CD4-positive, alpha-beta T cell (primary cell): ENCODE measurements at regions not wholly inside any gene's neighbourhood (a gene's known extent, or its start where the extent isn't known, plus 50 kb on each side); places are given as distances from the start of the nearest gene placed in this dataset.

ENCODE experiments used
- ATAC-seq: fragments of 200-7000 bp; cut with Tn5 transposase; one replicate; pipeline ENCODE4 v1.10.0; 2022; ENCODE audit warnings: mild to moderate bottlenecking; ENCODE audit not compliant: poor library complexity
- CTCF ChIA-PET: fragments of 350-600 bp; sonication (Branson Sonifier 250); formaldehyde crosslinking; loops from one replicate; lab custom pipeline; 2021; ENCODE audit warnings: antibody characterized with exemption, inconsistent platforms; lab: Charles Lee
- POLR2A ChIA-PET: fragments of 350-600 bp; sonication (Branson Sonifier 250); formaldehyde crosslinking; loops from one replicate; lab custom pipeline; 2021; ENCODE audit warnings: antibody characterized with exemption, inconsistent platforms; lab: Charles Lee
- DNase-seq, 14 experiments: peaks; one replicate each; pipeline ENCODE4 v3.0.0-alpha.2; 2013 to 2020; ENCODE audit warnings: mixed read lengths in 2 of 14
- H3K27ac ChIP-seq, 2 donors: one replicate each; pipeline versions ENCODE4 v1.5.1 to v1.7.0; 2013; ENCODE audit warnings: low read length in 2 of 2, low read depth in 1 of 2, mild to moderate bottlenecking in 1 of 2
- H3K27me3 ChIP-seq, 2 experiments: 1 replicate in 1 of 2; 2 replicates in 1 of 2; pipeline versions ENCODE4 v1.6.1 to v1.7.0; 2013; ENCODE audit warnings: low read length in 2 of 2, control low read depth in 1 of 2, mild to moderate bottlenecking in 1 of 2, moderate library complexity in 1 of 2; ENCODE audit not compliant: insufficient read depth in 2 of 2, control insufficient read depth in 1 of 2
- H3K36me3 ChIP-seq: one replicate; pipeline ENCODE4 v1.6.1; 2013; ENCODE audit warnings: low read length, control low read depth; ENCODE audit not compliant: insufficient read depth
- H3K4me1 ChIP-seq: one replicate; pipeline ENCODE4 v1.6.1; 2013; ENCODE audit warnings: low read length, control low read depth; ENCODE audit not compliant: insufficient read depth
- H3K4me3 ChIP-seq: one replicate; pipeline ENCODE4 v1.5.1; 2013; ENCODE audit warnings: mild to moderate bottlenecking, low read length, moderate library complexity
- H3K9me3 ChIP-seq, 2 experiments: 1 replicate in 1 of 2; 2 replicates in 1 of 2; pipeline versions ENCODE4 v1.6.1 to v1.7.0; 2013; ENCODE audit warnings: low read length in 2 of 2, mild to moderate bottlenecking in 2 of 2, control low read depth in 1 of 2, moderate library complexity in 1 of 2; ENCODE audit not compliant: control insufficient read depth in 1 of 2, insufficient read depth in 1 of 2
- H3K27ac Mint-ChIP-seq: one replicate; pipeline ENCODE4 v1.8.0; 2020; ENCODE audit warnings: mixed read lengths
- H3K27me3 Mint-ChIP-seq: one replicate; pipeline ENCODE4 v1.8.0; 2021; ENCODE audit warnings: mixed read lengths
- H3K36me3 Mint-ChIP-seq: one replicate; pipeline ENCODE4 v1.8.0; 2021; ENCODE audit warnings: low read depth, mixed read lengths
- H3K4me1 Mint-ChIP-seq: one replicate; pipeline ENCODE4 v1.8.0; 2021; ENCODE audit warnings: low read depth, mixed read lengths
- H3K4me3 Mint-ChIP-seq: one replicate; pipeline ENCODE4 v1.8.0; 2020; ENCODE audit warnings: mild to moderate bottlenecking, mixed read lengths
- H3K9me3 Mint-ChIP-seq: one replicate; pipeline ENCODE4 v1.8.0; 2020; ENCODE audit warnings: mixed read lengths
- intact Hi-C, 2 experiments: fragments of 100-400 bp; cut with DNase I in 1 of 2; cut with micrococcal nuclease in 1 of 2; formaldehyde crosslinking; loops; one replicate each; pipeline versions ENCODE4 v1.15.1 to v1.9.0; 2023 to 2025; cut with DNase I, micrococcal nuclease
- TF ChIP-seq, protein P1 (sequence below): fragments of 200-600 bp; IDR thresholded peaks from one replicate; pipeline ENCODE4 v1.8.0; 2022; ENCODE audit warnings: antibody characterized with exemption, mild to moderate bottlenecking

GRCh38 chr3:14262212-14262611 lies 83.6 kb downstream of the LSM3 start:
- no peaks in the 10 kb centered on the region for H3K4me1 Mint-ChIP-seq
- intact Hi-C loops: loop anchor here in 1 of 2 experiments (5.0 kb wide), 1 partner anchor 660 kb away; no protein-coding TSS in a partner anchor
- POLR2A ChIA-PET: no interaction called here
- no peak overlapping the region for H3K27ac Mint-ChIP-seq
- CTCF ChIA-PET: no interaction called here
- no peaks in the 10 kb centered on the region for H3K36me3 Mint-ChIP-seq
- peaks cover 3% of the 10 kb centered on the region for H3K4me1 ChIP-seq
- H3K9me3 ChIP-seq: no peaks in the 10 kb centered on the region
- no peak overlapping the region for H3K4me3 ChIP-seq
- H3K9me3 Mint-ChIP-seq: no peaks in the 10 kb centered on the region
- DNase-seq (no peak), ATAC-seq (no peak)
- H3K4me3 Mint-ChIP-seq: no peak overlapping the region
- no peaks in the 10 kb centered on the region for H3K36me3 ChIP-seq
- H3K27me3 Mint-ChIP-seq: no peaks in the 10 kb centered on the region
- no peaks in the 10 kb centered on the region for H3K27me3 ChIP-seq
- H3K27ac ChIP-seq: no peak overlapping the region
- TF ChIP-seq, protein P1, sequence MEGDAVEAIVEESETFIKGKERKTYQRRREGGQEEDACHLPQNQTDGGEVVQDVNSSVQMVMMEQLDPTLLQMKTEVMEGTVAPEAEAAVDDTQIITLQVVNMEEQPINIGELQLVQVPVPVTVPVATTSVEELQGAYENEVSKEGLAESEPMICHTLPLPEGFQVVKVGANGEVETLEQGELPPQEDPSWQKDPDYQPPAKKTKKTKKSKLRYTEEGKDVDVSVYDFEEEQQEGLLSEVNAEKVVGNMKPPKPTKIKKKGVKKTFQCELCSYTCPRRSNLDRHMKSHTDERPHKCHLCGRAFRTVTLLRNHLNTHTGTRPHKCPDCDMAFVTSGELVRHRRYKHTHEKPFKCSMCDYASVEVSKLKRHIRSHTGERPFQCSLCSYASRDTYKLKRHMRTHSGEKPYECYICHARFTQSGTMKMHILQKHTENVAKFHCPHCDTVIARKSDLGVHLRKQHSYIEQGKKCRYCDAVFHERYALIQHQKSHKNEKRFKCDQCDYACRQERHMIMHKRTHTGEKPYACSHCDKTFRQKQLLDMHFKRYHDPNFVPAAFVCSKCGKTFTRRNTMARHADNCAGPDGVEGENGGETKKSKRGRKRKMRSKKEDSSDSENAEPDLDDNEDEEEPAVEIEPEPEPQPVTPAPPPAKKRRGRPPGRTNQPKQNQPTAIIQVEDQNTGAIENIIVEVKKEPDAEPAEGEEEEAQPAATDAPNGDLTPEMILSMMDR: no peak

DNA sequence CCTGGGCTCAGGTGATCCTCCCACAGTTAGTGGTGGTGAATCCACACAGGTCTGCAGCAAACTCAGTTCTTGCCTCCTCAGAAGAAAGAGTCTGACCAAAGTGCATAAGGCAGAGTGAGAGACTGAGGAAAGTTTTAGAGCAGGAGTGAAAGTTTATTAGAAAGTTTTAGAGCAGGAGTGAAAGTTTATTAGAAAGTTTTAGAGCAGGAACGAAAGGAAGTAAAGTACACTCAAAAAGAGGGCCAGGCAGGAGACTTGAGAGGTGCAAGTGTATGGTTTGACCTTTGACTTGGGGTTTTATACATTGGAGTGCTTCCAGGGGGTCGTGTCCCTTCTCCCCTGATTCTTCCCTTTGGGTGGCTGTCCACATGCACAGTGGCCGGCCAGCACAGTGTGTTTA lies 84.2 kb downstream of the LSM3 start:
- H3K9me3 ChIP-seq: no peaks in the 10 kb centered on the region
- TF ChIP-seq, protein P1: no peak
- ChIA-PET CTCF (no interaction called here), POLR2A (no interaction called here)
- H3K4me1 ChIP-seq: peaks cover 3% of the 10 kb centered on the region
- Mint-ChIP-seq H3K27me3 (no peaks in the 10 kb centered on the region), H3K27ac (no peak overlapping the region), H3K36me3 (no peaks in the 10 kb centered on the region), H3K9me3 (no peaks in the 10 kb centered on the region), H3K4me1 (no peaks in the 10 kb centered on the region), H3K4me3 (no peak overlapping the region)
- DNase-seq (no peak), ATAC-seq (no peak)
- no peak overlapping the region for H3K27ac ChIP-seq
- no peak overlapping the region for H3K4me3 ChIP-seq
- H3K27me3 ChIP-seq: no peaks in the 10 kb centered on the region
- H3K36me3 ChIP-seq: no peaks in the 10 kb centered on the region
- intact Hi-C loops: loop anchor here in 1 of 2 experiments (5.0 kb wide), 1 partner anchor 659 kb away; no protein-coding TSS in a partner anchor

DNA sequence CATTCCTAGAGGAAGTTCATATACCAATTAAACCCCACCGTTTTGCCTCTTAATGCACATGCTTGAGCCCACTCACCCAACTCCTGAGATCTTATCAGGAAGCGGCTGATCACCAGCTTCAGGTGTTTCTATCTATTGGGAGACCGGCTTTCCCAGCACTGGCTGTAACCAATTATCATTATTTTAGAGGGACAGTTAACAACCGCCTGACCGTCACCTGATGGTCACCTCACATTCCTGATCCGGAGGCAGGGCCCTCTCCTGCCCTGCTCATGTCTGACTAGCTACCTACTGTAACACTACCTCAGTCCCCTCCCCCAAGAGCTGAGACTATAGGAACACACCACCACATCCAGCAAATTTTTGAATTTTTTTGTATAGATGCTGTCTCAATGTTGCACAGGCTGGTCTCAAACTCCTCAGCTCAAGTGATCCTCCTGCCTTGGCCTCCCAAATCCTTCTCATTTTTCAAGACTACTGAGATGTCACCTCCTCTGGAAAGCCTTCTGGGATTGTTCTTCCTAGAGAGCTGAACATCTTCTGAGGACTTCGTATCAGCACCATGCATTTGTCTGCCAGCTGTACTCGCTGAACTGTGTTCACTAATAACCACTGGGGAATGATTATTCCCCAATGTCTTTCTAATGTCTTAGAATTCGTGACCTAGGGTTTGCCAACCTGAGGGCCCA lies 84.8 kb downstream of the LSM3 start:
- Histone ChIP-seq H3K27me3 (no peaks in the 10 kb centered on the region), H3K9me3 (no peaks in the 10 kb centered on the region), H3K36me3 (no peaks in the 10 kb centered on the region), H3K4me1 (peaks cover 3% of the 10 kb centered on the region), H3K4me3 (no peak overlapping the region), H3K27ac (no peak overlapping the region)
- no peaks in the 10 kb centered on the region for H3K4me1 Mint-ChIP-seq
- H3K4me3 Mint-ChIP-seq: no peak overlapping the region
- H3K9me3 Mint-ChIP-seq: no peaks in the 10 kb centered on the region
- no peaks in the 10 kb centered on the region for H3K36me3 Mint-ChIP-seq
- no peaks in the 10 kb centered on the region for H3K27me3 Mint-ChIP-seq
- ChIA-PET CTCF (no interaction called here), POLR2A (no interaction called here)
- DNase-seq (no peak), ATAC-seq (no peak)
- intact Hi-C loops: loop anchor here in 1 of 2 experiments (5.0 kb wide), 1 partner anchor 659 kb away; no protein-coding TSS in a partner anchor
- H3K27ac Mint-ChIP-seq: no peak overlapping the region
- TF ChIP-seq, protein P1: no peak
